Mucosa of rectum (tissue), 2 donors: ENCODE measurements at regions not wholly inside any gene's neighbourhood (a gene's known extent, or its start where the extent isn't known, plus 50 kb on each side); places are given as distances from the start of the nearest gene placed in this dataset.
"Not testable (repeated sequence)": the region's sequence is repeated elsewhere in the genome, so short reads cannot be mapped to it uniquely, and the experiment has no call there.

Experiments used
- H3K27ac ChIP-seq, 2 donors: one replicate each; pipeline ENCODE4 v1.7.0; 2013; ENCODE audit warnings: inconsistent platforms in 2 of 2, low read depth in 2 of 2, low read length in 2 of 2
- H3K27me3 ChIP-seq, 2 donors: one replicate each; pipeline ENCODE4 v1.7.0; 2013; ENCODE audit warnings: low read length in 2 of 2; ENCODE audit not compliant: control insufficient read depth in 2 of 2, insufficient read depth in 2 of 2
- H3K36me3 ChIP-seq, 2 donors: one replicate each; pipeline ENCODE4 v1.7.0; 2013; ENCODE audit warnings: low read length in 2 of 2; ENCODE audit not compliant: control insufficient read depth in 2 of 2, insufficient read depth in 2 of 2
- H3K4me1 ChIP-seq, 2 donors: one replicate each; pipeline ENCODE4 v1.7.0; 2013; ENCODE audit warnings: low read length in 2 of 2, mild to moderate bottlenecking in 1 of 2; ENCODE audit not compliant: control insufficient read depth in 2 of 2, insufficient read depth in 2 of 2
- H3K4me3 ChIP-seq, 2 donors: one replicate each; pipeline ENCODE4 v1.7.0; 2013; ENCODE audit warnings: low read length in 2 of 2
- H3K9ac ChIP-seq, 2 donors: one replicate each; pipeline ENCODE4 v1.7.0; 2013; ENCODE audit warnings: low read length in 2 of 2, low read depth in 1 of 2, mild to moderate bottlenecking in 1 of 2
- H3K9me3 ChIP-seq, 2 donors: one replicate each; pipeline ENCODE4 v1.7.0; 2013; ENCODE audit warnings: low read length in 2 of 2; ENCODE audit not compliant: control insufficient read depth in 2 of 2
- donor health status: healthy.
- donor health status: Normal muscosa, but diverticular disease.

DNA sequence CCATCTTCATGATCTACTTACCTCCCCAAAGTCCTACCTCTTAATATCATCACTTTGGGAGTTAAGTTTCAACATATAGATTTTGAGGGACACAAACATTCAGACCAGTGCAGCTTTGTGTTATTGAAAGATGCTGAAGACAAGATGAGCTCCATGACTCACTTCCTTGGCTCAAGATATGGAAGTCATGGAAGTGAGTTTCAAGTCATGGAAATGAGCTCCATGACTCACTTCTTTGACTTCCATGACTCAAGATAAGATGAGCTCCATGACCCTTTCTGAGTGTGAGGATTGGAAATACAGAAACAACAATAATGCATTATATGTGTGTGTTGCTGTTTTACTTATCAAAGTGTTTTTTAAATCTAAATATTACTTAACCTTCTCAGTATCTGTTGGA, 170.2 kb upstream of the TPRG1 start:
- no peak overlapping the region for H3K27ac ChIP-seq
- no peaks in the 10 kb centered on the region for H3K27me3 ChIP-seq
- no peak overlapping the region for H3K9ac ChIP-seq

DNA sequence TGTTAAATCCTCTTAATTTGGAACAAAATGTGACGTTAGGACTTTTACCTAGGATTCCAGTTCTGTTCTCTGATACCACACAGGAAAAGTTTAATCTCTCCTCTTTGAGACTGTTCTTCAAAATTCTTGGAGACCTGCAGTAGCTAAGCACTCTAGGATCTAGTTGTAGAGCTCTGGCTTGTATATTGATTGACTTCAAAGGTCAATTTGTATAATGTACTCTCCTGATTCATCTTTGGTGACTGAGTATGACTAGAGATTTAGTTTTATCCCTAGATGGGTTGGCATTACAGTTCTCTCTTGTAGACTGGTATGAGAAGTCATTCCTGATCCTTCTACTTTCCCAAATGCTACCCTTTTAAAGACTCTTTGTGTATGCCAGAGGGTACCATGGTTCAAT, 168.4 kb upstream of the TPRG1 start:
- no peak overlapping the region for H3K4me3 ChIP-seq
- no peak overlapping the region for H3K9ac ChIP-seq
- H3K27me3 ChIP-seq: no peaks in the 10 kb centered on the region
- no peaks in the 10 kb centered on the region for H3K36me3 ChIP-seq
- H3K27ac ChIP-seq: no peak overlapping the region
- no peaks in the 10 kb centered on the region for H3K4me1 ChIP-seq
- H3K9me3 ChIP-seq: no peaks in the 10 kb centered on the region

More for the DNA sequence above, 170.2 kb upstream of the TPRG1 start:
- Histone ChIP-seq H3K4me1 (no peaks in the 10 kb centered on the region), H3K4me3 (no peak overlapping the region), H3K36me3 (no peaks in the 10 kb centered on the region), H3K9me3 (no peaks in the 10 kb centered on the region)

DNA sequence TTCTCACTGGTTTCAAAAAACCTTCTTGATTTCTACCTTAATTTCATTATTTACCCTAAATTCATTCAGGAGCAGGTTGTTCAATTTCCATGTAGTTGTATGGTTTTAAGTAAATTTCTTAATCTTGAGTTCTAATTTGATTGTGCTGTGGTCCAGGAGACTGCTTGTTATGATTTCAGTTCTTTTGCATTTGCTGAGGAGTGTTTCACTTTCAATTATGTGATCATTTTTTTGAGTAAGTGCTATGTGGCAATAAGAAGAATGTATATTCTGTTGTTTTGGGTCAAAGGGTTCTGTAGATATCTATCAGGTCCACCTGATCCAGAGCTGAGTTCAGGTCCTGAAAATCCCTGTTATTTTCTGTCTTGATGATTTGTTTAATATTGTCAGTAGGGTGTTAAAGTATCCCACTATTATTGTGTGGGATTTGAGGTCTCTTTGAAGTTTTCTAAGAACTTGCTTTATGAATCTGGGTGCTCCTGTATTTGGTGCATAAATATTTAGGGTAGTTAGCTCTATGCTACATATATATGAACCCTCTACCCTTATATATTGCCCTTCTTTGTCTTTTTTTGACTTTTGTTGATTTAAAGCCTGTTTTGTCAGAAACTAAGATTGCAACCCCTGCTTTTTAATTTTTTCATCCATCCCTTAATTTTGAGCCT, 158.4 kb upstream of the TPRG1 start:
- H3K4me3 ChIP-seq: no peak overlapping the region
- H3K27ac ChIP-seq: no peak overlapping the region
- H3K36me3 ChIP-seq: no peaks in the 10 kb centered on the region
- H3K27me3 ChIP-seq: no peaks in the 10 kb centered on the region
- no peaks in the 10 kb centered on the region for H3K4me1 ChIP-seq
- H3K9ac ChIP-seq: no peak overlapping the region
- H3K9me3 ChIP-seq: no peaks in the 10 kb centered on the region

DNA sequence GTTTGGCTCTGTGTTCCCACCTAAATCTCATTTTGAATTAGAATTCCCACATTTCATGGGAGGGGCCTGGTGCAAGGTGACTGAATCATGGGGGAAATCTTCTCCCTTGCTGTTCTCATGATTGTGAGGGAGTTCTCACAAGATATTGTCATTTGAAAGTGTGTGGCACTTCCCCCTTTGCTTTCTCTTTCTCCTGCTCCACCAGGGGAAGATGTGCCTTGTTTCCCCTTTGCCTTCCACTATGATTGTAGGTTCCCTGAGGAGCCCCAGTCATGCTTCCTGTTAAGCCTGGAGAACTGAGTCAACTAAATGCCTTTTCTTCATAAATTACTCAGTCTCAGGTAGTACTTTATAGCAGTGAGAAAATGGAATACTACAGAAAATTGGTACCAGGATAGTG, 157.2 kb upstream of the TPRG1 start:
- H3K4me3 ChIP-seq: no peak overlapping the region
- no peaks in the 10 kb centered on the region for H3K9me3 ChIP-seq
- no peak overlapping the region for H3K9ac ChIP-seq
- H3K27me3 ChIP-seq: no peaks in the 10 kb centered on the region
- no peaks in the 10 kb centered on the region for H3K36me3 ChIP-seq
- no peak overlapping the region for H3K27ac ChIP-seq
- no peaks in the 10 kb centered on the region for H3K4me1 ChIP-seq

DNA sequence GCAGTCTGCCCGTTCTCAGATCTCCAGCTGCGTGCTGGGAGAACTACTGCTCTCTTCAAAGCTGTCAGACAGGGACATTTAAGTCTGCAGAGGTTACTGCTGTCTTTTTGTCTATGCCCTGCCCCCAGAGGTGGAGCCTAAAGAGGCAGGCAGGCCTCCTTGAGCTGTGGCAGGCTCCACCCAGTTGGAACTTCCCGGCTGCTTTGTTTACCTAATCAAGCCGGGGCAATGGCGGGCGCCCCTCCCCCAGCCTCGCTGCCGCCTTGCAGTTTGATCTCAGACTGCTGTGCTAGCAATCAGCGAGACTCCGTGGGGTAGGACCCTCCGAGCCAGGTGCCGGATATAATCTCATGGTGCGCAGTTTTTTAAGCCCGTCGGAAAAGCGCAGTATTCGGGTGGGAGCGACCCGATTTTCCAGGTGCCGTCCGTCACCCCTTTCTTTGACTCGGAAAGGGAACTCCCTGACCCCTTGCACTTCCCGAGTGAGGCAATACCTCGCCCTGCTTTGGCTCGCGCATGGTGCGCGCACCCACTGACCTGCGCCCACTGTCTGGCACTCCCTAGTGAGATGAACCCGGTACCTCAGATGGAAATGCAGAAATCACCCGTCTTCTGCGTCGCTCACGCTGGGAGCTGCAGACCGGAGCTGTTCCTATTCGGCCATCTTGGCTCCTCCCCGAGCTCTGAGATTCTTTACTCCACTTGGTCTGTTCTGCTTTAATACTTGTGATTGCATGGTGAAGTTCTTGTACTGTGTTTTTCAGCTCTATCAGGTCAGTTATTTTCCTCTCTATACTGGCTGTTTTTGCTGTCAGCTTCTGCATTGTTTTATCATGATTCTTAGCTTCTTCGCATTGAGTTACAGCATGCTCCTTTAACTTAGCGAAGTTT, 148.9 kb upstream of the TPRG1 start:
- not testable (repeated sequence) for H3K4me3 ChIP-seq, H3K27me3 ChIP-seq, H3K27ac ChIP-seq, H3K36me3 ChIP-seq, H3K9me3 ChIP-seq, H3K9ac ChIP-seq, H3K4me1 ChIP-seq

DNA sequence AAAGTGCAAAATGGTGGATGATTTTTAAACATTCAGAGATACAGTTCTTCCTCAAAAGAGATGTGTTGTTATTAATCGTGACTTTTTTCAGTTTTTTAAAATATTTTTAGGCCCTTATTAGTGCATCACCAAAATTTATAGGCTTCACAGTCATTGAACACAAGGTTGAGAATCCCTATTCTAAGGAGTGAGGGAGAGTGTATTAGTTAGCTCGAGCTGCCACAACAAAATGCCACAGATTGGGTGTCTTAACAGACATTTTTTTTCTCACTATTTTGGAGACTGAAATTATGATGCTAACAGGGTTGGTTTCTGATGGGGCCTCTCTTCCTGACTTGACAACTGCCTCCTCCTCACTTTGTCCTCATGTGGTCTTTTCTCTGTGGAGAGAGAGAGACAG, 145.9 kb upstream of the TPRG1 start:
- Histone ChIP-seq H3K27ac (no peak overlapping the region), H3K4me1 (no peaks in the 10 kb centered on the region), H3K27me3 (no peaks in the 10 kb centered on the region), H3K9me3 (no peaks in the 10 kb centered on the region), H3K36me3 (no peaks in the 10 kb centered on the region), H3K9ac (no peak overlapping the region), H3K4me3 (no peak overlapping the region)

DNA sequence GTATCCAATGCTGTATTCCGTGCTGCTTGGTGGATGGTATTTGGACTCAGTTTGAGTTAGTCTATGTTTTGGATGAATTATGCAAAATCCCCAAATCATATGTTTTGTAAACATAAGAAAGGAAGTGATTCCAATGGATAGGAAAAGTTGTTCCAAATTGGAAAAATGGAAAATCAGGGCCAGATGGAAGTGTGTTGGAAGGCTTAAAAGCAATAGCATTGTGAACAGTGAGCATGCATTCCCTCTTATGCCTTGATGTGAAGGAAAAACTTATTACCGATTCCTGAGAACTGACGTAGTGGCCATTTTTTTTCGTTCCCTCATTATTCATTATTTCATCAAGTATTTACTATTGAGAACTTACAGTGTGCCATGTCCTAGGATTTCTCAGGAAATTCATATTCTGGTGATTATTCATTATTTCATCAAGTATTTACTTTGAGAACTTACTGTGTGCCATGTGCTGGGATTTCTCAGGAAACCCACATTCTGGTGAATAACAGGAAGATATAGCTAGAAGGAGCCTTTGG, 144.1 kb upstream of the TPRG1 start:
- no peak overlapping the region for H3K9ac ChIP-seq
- no peaks in the 10 kb centered on the region for H3K36me3 ChIP-seq
- no peak overlapping the region for H3K4me3 ChIP-seq
- no peaks in the 10 kb centered on the region for H3K4me1 ChIP-seq
- H3K27me3 ChIP-seq: no peaks in the 10 kb centered on the region
- H3K9me3 ChIP-seq: no peaks in the 10 kb centered on the region
- H3K27ac ChIP-seq: no peak overlapping the region

DNA sequence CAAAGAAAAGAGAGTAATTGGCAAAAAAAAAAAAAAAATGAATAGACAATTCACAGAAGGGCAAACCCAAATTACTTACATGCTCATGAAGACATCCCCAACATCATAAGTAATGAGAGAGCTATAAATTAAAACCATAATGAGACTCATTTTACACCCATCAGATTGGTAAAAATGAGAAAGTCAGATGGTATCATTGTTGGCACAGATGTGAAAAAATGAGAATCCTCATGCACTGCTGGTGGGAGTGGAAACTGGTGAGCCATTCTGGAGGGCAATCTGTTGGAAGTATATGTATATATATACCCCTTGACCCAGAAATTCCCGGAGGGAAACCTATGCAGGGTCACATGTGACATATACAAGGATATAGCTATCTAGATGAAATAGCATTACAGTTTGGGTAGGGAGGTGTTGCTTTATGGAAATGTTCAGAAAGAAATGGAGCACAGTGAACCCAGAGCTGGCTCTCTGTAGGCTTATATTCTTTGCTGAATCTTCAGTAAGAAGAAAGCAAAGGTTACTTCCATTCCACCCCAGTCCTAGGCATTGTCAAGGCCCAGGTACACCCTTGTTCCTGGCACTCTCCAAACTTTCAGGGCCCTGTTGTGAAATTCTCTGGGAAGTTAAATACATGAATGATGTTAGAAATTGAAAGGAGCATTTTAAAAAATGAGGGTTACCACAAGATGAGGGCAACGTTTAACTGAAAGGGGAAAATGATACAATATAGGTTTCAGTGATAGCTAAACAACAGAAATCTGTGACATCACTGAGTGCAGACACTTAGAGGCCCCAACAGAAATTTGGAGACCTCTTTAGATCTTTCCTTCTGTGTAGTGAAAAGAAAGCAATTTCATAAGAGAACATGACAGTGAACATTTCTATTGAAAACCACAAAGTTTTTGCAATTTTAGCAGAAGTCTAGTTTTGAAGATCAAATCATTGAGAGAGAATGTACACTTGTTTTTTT, 132.7 kb upstream of the TPRG1 start:
- H3K27me3 ChIP-seq: no peaks in the 10 kb centered on the region
- no peaks in the 10 kb centered on the region for H3K9me3 ChIP-seq
- no peak overlapping the region for H3K4me3 ChIP-seq
- H3K27ac ChIP-seq: no peak overlapping the region
- H3K9ac ChIP-seq: no peak overlapping the region
- H3K36me3 ChIP-seq: no peaks in the 10 kb centered on the region
- no peaks in the 10 kb centered on the region for H3K4me1 ChIP-seq

DNA sequence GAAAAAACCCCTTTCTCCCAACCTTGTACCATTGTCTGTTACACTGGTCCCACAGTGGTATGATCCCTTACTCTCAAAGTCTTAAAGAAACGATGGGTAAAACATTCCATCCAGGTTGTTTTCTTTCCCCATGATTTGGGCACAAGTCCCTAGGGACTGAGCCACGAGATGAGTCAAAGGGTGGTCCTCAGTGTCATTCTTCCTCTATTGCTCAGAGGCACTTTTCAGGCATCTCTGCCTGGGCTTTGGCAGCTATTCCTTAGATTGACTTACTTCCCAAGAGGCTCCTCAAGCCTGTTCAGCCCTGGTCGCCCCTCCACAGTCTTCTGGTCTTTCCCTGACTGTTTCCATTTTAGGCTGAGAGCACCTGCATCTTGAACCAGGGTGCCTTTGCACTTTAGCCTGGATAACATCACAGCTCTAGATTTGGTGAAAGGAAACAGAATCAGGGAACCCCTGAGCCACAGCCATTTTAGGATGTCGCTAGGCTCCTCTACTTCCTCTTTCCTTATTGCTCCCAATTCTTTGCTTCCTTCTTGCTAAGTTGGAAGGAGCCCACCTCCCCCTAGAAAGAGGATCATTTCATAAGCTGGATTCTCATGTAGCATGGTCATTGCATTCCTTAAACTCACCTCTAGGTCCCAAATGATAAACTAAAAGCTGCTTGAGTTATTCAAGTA, 131.0 kb upstream of the TPRG1 start:
- Histone ChIP-seq H3K27ac (no peak overlapping the region), H3K27me3 (no peaks in the 10 kb centered on the region), H3K4me1 (no peaks in the 10 kb centered on the region), H3K36me3 (no peaks in the 10 kb centered on the region), H3K9me3 (no peaks in the 10 kb centered on the region), H3K9ac (no peak overlapping the region), H3K4me3 (no peak overlapping the region)
